ENCODE measurements at regions not wholly inside any gene's neighbourhood (a gene's known extent, or its start where the extent isn't known, plus 50 kb on each side); places are given as distances from the start of the nearest gene placed in this dataset.

GRCh38 chr10:36942616-36943015 lies 182.8 kb upstream of the ANKRD30A start:
- peaks cover 6% of the 10 kb centered on the region for H3K9me3 Mint-ChIP-seq
- H3K4me3 Mint-ChIP-seq = no peak overlapping the region
- no peaks in the 10 kb centered on the region for H3K4me1 Mint-ChIP-seq
- ATAC-seq = no peak
- H3K36me3 Mint-ChIP-seq (ENCODE audit: low read depth) = no peaks in the 10 kb centered on the region
- no peaks in the 10 kb centered on the region for H3K27me3 Mint-ChIP-seq
- no peak for DNase-seq
- no peak overlapping the region for H3K27ac Mint-ChIP-seq

- H3K4me1 Mint-ChIP-seq = no peaks in the 10 kb centered on the region
- H3K27ac Mint-ChIP-seq = no peak overlapping the region
- ATAC-seq (no peak), DNase-seq (no peak)
- H3K27me3 Mint-ChIP-seq = no peaks in the 10 kb centered on the region
- no peaks in the 10 kb centered on the region for H3K36me3 Mint-ChIP-seq (ENCODE audit: low read depth)
- no peak overlapping the region for H3K4me3 Mint-ChIP-seq
- H3K9me3 Mint-ChIP-seq = peaks cover 6% of the 10 kb centered on the region
Measured at GRCh38 chr10:36903040-36903439, 222.4 kb upstream of the ANKRD30A start.

- Mint-ChIP-seq H3K4me3 (no peak overlapping the region), H3K36me3 (ENCODE audit: low read depth) (no peaks in the 10 kb centered on the region), H3K27ac (no peak overlapping the region), H3K27me3 (no peaks in the 10 kb centered on the region), H3K9me3 (peaks cover 6% of the 10 kb centered on the region), H3K4me1 (no peaks in the 10 kb centered on the region)
- DNase-seq = no peak
- ATAC-seq = no peak
Measured at GRCh38 chr10:36899652-36900051, 225.7 kb upstream of the ANKRD30A start.

DNA sequence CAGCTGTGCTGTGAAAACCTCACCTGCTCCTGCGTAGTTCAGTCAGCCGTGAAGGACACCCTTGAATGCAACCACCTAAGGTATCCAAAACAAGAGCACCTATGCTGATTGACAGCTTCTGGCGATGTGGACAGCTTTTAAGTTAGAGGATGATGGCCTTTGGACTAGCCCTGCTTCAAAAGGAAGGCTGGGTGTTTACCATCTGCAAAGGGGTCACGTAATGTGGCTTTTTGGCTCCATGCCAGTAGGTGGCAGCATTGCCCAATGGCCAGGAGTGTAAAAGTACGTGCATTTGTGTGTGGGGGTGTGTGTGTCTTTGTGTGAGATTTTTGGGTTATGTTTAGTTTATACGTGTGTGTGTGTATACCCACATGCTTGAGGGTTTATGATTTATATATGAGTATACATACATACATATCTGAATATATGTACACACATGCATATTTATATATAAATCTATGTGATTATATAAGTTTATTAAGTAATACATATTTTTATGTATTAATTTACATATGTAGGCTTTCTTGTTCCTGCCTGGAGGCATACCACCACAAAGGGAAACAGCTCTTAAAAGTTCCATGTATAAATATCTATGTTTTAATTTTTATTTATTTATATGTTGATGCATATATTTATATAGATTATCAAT lies 236.3 kb upstream of the ANKRD30A start:
- peak; percentile 58 for DNase-seq
- Mint-ChIP-seq H3K36me3 (ENCODE audit: low read depth) (no peaks in the 10 kb centered on the region), H3K4me1 (no peaks in the 10 kb centered on the region), H3K9me3 (no peaks in the 10 kb centered on the region), H3K27me3 (no peaks in the 10 kb centered on the region), H3K4me3 (no peak overlapping the region), H3K27ac (no peak overlapping the region)
- ATAC-seq = no peak

GRCh38 chr10:36886303-36886891 lies 239.0 kb upstream of the ANKRD30A start:
- H3K4me1 Mint-ChIP-seq = no peaks in the 10 kb centered on the region
- H3K27me3 Mint-ChIP-seq = no peaks in the 10 kb centered on the region
- ATAC-seq (no peak), DNase-seq (no peak)
- no peaks in the 10 kb centered on the region for H3K9me3 Mint-ChIP-seq
- no peaks in the 10 kb centered on the region for H3K36me3 Mint-ChIP-seq (ENCODE audit: low read depth)
- H3K27ac Mint-ChIP-seq = no peak overlapping the region
- no peak overlapping the region for H3K4me3 Mint-ChIP-seq

GRCh38 chr10:36885746-36886145 lies 239.7 kb upstream of the ANKRD30A start:
- no peak for DNase-seq
- Mint-ChIP-seq H3K9me3 (no peaks in the 10 kb centered on the region), H3K36me3 (ENCODE audit: low read depth) (no peaks in the 10 kb centered on the region), H3K4me1 (no peaks in the 10 kb centered on the region), H3K27ac (no peak overlapping the region), H3K4me3 (no peak overlapping the region), H3K27me3 (no peaks in the 10 kb centered on the region)
- ATAC-seq = peak; percentile 20

DNA sequence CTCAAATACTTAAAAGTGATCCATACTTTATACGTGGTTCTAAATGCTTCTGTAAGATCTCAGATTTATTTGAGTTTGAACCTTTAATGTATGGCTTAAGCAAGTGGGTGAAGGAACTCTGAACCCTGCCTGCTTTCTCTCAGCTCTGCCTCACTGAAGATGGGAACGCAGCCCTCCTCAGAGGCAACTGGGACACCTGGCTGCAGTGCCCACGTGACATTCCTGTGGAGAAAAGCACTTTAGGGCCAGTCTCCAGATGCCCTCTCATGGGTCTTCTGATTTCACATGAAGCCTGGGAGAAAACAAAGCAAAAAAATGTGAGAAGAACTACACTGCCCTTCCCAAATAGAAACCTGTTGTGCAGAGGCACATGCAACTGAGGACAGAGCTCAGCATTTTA lies 242.6 kb upstream of the ANKRD30A start:
- H3K27ac Mint-ChIP-seq = no peak overlapping the region
- H3K4me1 Mint-ChIP-seq = no peaks in the 10 kb centered on the region
- ATAC-seq (no peak), DNase-seq (no peak)
- H3K9me3 Mint-ChIP-seq = no peaks in the 10 kb centered on the region
- no peaks in the 10 kb centered on the region for H3K36me3 Mint-ChIP-seq (ENCODE audit: low read depth)
- H3K27me3 Mint-ChIP-seq = no peaks in the 10 kb centered on the region
- H3K4me3 Mint-ChIP-seq = no peak overlapping the region

- no peaks in the 10 kb centered on the region for H3K9me3 Mint-ChIP-seq
- ATAC-seq = no peak
- H3K27me3 Mint-ChIP-seq = no peaks in the 10 kb centered on the region
- no peak for DNase-seq
- H3K27ac Mint-ChIP-seq = no peak overlapping the region
- H3K4me3 Mint-ChIP-seq = no peak overlapping the region
- no peaks in the 10 kb centered on the region for H3K36me3 Mint-ChIP-seq (ENCODE audit: low read depth)
- no peaks in the 10 kb centered on the region for H3K4me1 Mint-ChIP-seq
Measured at GRCh38 chr10:36880898-36881297, 244.5 kb upstream of the ANKRD30A start.

DNA sequence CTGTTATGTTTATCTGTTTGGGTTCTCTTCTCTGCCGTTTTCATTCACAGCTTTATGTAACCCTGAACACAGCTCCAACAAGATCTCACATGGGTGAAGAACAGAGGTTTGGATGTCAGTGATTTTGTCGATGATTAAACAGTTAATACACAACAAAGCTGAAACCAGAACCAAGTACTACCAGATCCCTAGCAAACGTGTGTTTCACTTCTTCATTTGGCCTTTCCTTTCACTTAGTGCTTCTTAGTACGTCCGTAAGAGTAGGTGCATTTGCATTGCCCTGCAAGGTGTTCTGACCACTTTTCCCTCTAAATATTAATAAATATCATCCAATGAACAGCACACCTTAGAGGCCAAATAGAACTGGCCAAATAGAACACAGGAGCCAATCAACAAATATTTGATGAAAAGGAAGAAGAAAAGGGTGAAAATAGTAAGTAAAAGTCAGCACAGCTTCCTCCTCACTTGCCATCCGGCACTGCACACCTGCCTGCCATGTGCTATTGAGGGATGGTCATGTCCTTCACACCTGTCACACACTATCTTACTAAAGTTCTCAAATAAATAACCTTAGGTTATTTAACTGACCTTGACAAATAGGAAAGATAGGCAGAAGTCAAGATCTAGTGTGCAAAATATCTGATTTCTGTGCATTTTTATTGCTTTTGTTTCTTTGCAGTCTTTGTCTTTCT lies 252.6 kb upstream of the ANKRD30A start:
- ATAC-seq = no peak
- no peaks in the 10 kb centered on the region for H3K4me1 Mint-ChIP-seq
- H3K27ac Mint-ChIP-seq = no peak overlapping the region
- no peaks in the 10 kb centered on the region for H3K36me3 Mint-ChIP-seq (ENCODE audit: low read depth)
- H3K27me3 Mint-ChIP-seq = no peaks in the 10 kb centered on the region
- H3K4me3 Mint-ChIP-seq = no peak overlapping the region
- DNase-seq = no peak
- no peaks in the 10 kb centered on the region for H3K9me3 Mint-ChIP-seq

DNA sequence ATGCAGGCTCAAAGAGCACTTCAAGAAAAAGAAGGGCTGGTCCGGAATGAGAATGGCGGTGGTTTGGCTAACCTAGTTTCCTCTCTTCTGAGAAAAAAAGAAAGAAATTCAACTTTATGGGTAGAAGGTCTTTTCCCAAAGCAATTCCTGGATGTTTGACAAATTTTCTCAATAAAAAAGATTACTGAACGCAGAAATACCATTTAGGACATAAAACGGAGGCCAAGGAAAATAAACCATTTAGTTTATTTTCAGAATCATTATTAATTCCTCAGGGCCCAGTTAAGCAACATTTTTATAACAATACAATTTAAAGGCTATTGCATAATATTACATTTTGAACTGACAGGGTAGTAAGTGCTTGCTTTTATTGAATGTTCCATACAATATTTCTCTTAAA lies 284.6 kb upstream of the ANKRD30A start:
- ATAC-seq (no peak), DNase-seq (no peak)
- no peak overlapping the region for H3K4me3 Mint-ChIP-seq

GRCh38 chr10:36837416-36837815 lies 288.0 kb upstream of the ANKRD30A start:
- DNase-seq (no peak), ATAC-seq (no peak)
- Mint-ChIP-seq H3K9me3 (no peaks in the 10 kb centered on the region), H3K4me3 (no peak overlapping the region), H3K27ac (no peak overlapping the region), H3K36me3 (ENCODE audit: low read depth) (no peaks in the 10 kb centered on the region), H3K27me3 (no peaks in the 10 kb centered on the region), H3K4me1 (no peaks in the 10 kb centered on the region)

More for the DNA sequence above, 284.6 kb upstream of the ANKRD30A start:
- Mint-ChIP-seq H3K36me3 (ENCODE audit: low read depth) (no peaks in the 10 kb centered on the region), H3K9me3 (no peaks in the 10 kb centered on the region), H3K27me3 (no peaks in the 10 kb centered on the region), H3K27ac (no peak overlapping the region), H3K4me1 (no peaks in the 10 kb centered on the region)

- no peak overlapping the region for H3K4me3 Mint-ChIP-seq
- ATAC-seq (no peak), DNase-seq (no peak)
- H3K27ac Mint-ChIP-seq = no peak overlapping the region
- H3K27me3 Mint-ChIP-seq = no peaks in the 10 kb centered on the region
- H3K36me3 Mint-ChIP-seq (ENCODE audit: low read depth) = no peaks in the 10 kb centered on the region
- H3K4me1 Mint-ChIP-seq = no peaks in the 10 kb centered on the region
- peaks cover 13% of the 10 kb centered on the region for H3K9me3 Mint-ChIP-seq
Measured at GRCh38 chr10:36819781-36820180, 305.6 kb upstream of the ANKRD30A start.

DNA sequence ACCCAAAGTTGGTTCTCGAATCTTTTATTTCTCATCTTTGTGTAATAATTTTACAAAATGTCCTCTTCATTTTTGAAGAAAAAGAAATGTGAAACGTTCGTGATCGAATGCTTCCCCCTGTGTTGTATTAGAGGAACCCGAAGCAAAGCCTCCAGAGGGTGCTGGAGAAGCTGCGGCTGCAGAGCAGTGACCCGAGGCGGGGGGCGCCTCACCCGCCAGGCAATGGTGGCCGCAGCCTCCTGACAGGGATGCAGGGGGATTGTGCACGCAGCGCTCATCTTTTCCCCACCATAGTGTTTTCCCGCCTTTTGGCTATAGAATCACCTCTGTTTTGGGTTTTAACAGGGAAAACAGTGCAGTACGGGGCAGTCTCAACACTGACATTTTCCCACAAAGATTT lies 307.5 kb upstream of the ANKRD30A start:
- Mint-ChIP-seq H3K27ac (no peak overlapping the region), H3K36me3 (ENCODE audit: low read depth) (no peaks in the 10 kb centered on the region), H3K27me3 (no peaks in the 10 kb centered on the region), H3K4me3 (no peak overlapping the region), H3K9me3 (peaks cover 8% of the 10 kb centered on the region), H3K4me1 (no peaks in the 10 kb centered on the region)
- DNase-seq (no peak), ATAC-seq (no peak)

GRCh38 chr10:36808625-36809362 lies 316.6 kb upstream of the ANKRD30A start:
- no peak overlapping the region for H3K27ac Mint-ChIP-seq
- no peak for ATAC-seq
- no peaks in the 10 kb centered on the region for H3K4me1 Mint-ChIP-seq

DNA sequence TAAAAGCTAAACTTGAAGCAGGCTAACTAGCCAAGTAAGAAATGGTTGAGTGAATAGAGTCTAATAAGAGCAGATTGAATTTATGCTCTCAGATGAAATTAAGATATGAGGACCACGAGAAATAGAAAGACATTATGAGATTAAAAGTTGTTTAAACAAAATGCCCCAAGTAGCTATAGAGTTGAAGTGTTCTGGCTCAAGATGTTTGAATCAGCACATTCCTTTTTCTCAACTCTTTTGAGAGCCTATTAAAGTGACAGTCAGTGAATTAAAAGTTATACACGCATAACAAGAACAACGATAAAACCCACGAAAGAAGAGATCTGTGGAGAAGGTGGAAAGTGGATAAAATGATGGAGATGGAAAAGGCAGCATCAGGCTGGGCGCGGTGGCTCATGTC lies 322.2 kb upstream of the ANKRD30A start:
- Mint-ChIP-seq H3K9me3 (peaks cover 3% of the 10 kb centered on the region), H3K27me3 (no peaks in the 10 kb centered on the region)
- no peak for ATAC-seq

More at GRCh38 chr10:36808625-36809362, 316.6 kb upstream of the ANKRD30A start:
- H3K4me3 Mint-ChIP-seq = no peak overlapping the region
- DNase-seq = no peak
- H3K9me3 Mint-ChIP-seq = no peaks in the 10 kb centered on the region
- H3K27me3 Mint-ChIP-seq = no peaks in the 10 kb centered on the region
- H3K36me3 Mint-ChIP-seq (ENCODE audit: low read depth) = no peaks in the 10 kb centered on the region

More for the DNA sequence above, 322.2 kb upstream of the ANKRD30A start:
- Mint-ChIP-seq H3K4me1 (no peaks in the 10 kb centered on the region), H3K36me3 (ENCODE audit: low read depth) (no peaks in the 10 kb centered on the region), H3K4me3 (no peak overlapping the region), H3K27ac (no peak overlapping the region)
- DNase-seq = no peak

All from activated naive CD8-positive, alpha-beta T cell treated with anti-CD3 and anti-CD28 coated beads, Interleukin-2, amount 50 U/mL, for 24 hours (primary cell).